BJ (cell line): ENCODE measurements at regions not wholly inside any gene's neighbourhood (a gene's known extent, or its start where the extent isn't known, plus 50 kb on each side); places are given as distances from the start of the nearest gene placed in this dataset.

Source experiments
- CTCF ChIA-PET: fragments of 350-600 bp; formaldehyde crosslinking; extraction: SDS; loops from one replicate; lab custom pipeline; 2021; ENCODE audit warnings: antibody characterized with exemption, inconsistent platforms; lab: Yijun Ruan, JAX
- POLR2A ChIA-PET: fragments of 300-600 bp; sonication (Branson Sonifier 250); formaldehyde crosslinking; extraction: SDS; loops from one replicate; lab custom pipeline; 2021; ENCODE audit warnings: antibody characterized with exemption; lab: Charles Lee
- DNase-seq: peaks from one replicate; pipeline ENCODE4 v3.0.0-alpha.2; 2011; ENCODE audit warnings: low read depth
- H3K27me3 ChIP-seq: 2 replicates; pipeline ENCODE4 v1.6.0; 2011; ENCODE audit warnings: low read length; ENCODE audit not compliant: control insufficient read depth, insufficient read depth
- H3K36me3 ChIP-seq: 2 replicates; pipeline ENCODE4 v1.5.1; 2011; ENCODE audit warnings: low read length; ENCODE audit not compliant: control insufficient read depth, insufficient read depth
- H3K4me3 ChIP-seq: 2 replicates; pipeline ENCODE4 v1.5.1; 2011; ENCODE audit warnings: low read depth, mild to moderate bottlenecking, control low read depth, low read length
- CTCF ChIP-seq: IDR thresholded peaks from 2 replicates; pipeline ENCODE4 v1.5.1; 2011; ENCODE audit warnings: low read depth, mild to moderate bottlenecking, control low read depth, inconsistent platforms, low read length, moderate library complexity; ENCODE audit not compliant: insufficient read depth

- Histone ChIP-seq H3K27me3 (no peaks in the 10 kb centered on the region), H3K4me3 (no peak overlapping the region), H3K36me3 (no peaks in the 10 kb centered on the region)
- POLR2A ChIA-PET: no interaction called here
- CTCF ChIA-PET: no interaction called here
- no peak for TF ChIP-seq CTCF
- DNase-seq: no peak
These were observed 899.3 kb downstream of the TRIB2 start for GRCh38 chr2:13616059-13616458.

DNA sequence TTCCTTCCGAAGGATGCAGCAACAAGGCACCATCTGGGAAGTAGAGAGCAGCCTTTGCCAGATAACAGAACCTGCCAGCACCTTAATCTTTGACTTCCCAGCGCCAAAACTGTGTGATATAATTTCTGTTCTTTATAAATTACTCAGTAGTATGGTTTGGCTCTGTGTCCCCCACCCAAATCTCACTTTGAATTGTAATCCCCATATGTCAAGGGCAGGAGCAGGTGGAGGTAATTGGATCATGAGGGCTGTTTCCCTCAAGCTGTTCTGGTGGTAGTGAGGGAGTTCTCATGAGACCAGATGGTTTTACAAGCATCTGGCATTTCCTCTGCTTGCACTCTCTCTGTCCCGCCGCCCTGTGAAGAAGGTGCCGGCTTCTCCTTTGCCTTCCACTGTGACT lies 899.9 kb downstream of the TRIB2 start:
- CTCF ChIA-PET: no interaction called here
- DNase-seq: no peak
- TF ChIP-seq CTCF: no peak

GRCh38 chr2:13628122-13628521 lies 911.4 kb downstream of the TRIB2 start:
- no peak overlapping the region for H3K4me3 ChIP-seq
- ChIA-PET CTCF (no interaction called here), POLR2A (no interaction called here)
- TF ChIP-seq CTCF: no peak
- no peaks in the 10 kb centered on the region for H3K27me3 ChIP-seq
- no peak for DNase-seq
- H3K36me3 ChIP-seq: no peaks in the 10 kb centered on the region

More for the DNA sequence above, 899.9 kb downstream of the TRIB2 start:
- no peak overlapping the region for H3K4me3 ChIP-seq
- POLR2A ChIA-PET: no interaction called here
- H3K27me3 ChIP-seq: no peaks in the 10 kb centered on the region
- H3K36me3 ChIP-seq: no peaks in the 10 kb centered on the region

DNA sequence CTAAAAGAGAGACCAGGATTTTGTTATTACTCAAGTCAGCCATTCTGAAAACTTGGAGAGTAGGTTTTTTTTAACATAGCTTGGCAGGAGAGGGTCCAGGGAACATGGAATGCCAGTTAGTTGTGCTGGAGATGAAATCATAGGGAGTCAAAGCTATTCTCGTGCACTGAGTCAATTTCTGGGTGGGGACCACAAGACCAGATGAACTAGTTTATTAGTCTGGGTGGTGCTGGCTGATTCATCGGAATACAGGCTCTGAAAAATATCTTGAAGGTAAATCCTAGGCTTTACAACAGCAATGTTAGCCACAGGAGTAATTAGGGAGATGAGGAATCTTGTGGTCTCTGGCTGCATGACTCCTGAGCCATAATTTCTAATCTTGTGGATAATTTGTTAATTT lies 921.4 kb downstream of the TRIB2 start:
- Histone ChIP-seq H3K27me3 (no peaks in the 10 kb centered on the region), H3K36me3 (no peaks in the 10 kb centered on the region), H3K4me3 (no peak overlapping the region)
- no peak for TF ChIP-seq CTCF
- ChIA-PET POLR2A (no interaction called here), CTCF (no interaction called here)
- DNase-seq: no peak

DNA sequence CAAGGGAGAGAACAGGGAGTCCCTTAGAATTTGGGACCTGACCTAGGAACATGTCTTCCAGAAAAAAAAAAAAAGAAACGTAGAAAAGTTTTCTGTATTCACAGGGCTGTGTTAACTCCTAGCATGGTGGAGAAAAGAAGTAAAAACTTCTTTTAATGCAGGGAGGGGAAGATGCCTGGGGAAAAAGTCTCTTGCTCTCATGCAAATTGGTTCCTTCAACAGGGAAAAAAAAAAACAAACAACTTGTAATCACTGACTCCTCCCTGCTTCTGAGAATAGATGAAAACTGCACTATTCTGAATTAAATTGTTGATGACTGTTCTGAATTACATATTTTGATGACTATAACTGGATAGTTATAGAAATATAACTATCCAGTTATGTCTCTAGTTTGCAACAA lies 933.2 kb downstream of the TRIB2 start:
- CTCF ChIA-PET: no interaction called here

More for the DNA sequence above, 933.2 kb downstream of the TRIB2 start:
- Histone ChIP-seq H3K27me3 (no peaks in the 10 kb centered on the region), H3K36me3 (no peaks in the 10 kb centered on the region), H3K4me3 (no peak overlapping the region)
- POLR2A ChIA-PET: no interaction called here
- no peak for TF ChIP-seq CTCF
- DNase-seq: no peak
